Activated B cell treated with CpG ODN at 0.5 μM for 24 hours (primary cell): ENCODE measurements at regions not wholly inside any gene's neighbourhood (a gene's known extent, or its start where the extent isn't known, plus 50 kb on each side); places are given as distances from the start of the nearest gene placed in this dataset.

ENCODE experiments used
- ATAC-seq: fragments of 200-7000 bp; cut with Tn5 transposase; one replicate; pipeline ENCODE4 v1.10.0; 2021; ENCODE audit warnings: low read depth, mild to moderate bottlenecking, moderate library complexity
- CTCF ChIA-PET: fragments of 350-600 bp; sonication (Branson Sonifier 250); formaldehyde crosslinking; loops from one replicate; lab custom pipeline; 2021; ENCODE audit warnings: antibody characterized with exemption; lab: Charles Lee
- POLR2A ChIA-PET: fragments of 350-600 bp; sonication (Branson Sonifier 250); formaldehyde crosslinking; loops from one replicate; lab custom pipeline; 2021; ENCODE audit warnings: antibody characterized with exemption; lab: Charles Lee
- DNase-seq: peaks from one replicate; pipeline ENCODE4 v3.0.0; 2022
- H3K27ac Mint-ChIP-seq: one replicate; pipeline ENCODE4 v1.8.0; 2020; ENCODE audit warnings: mixed read lengths
- H3K27me3 Mint-ChIP-seq: one replicate; pipeline ENCODE4 v1.8.0; 2021; ENCODE audit warnings: mixed read lengths
- H3K36me3 Mint-ChIP-seq: one replicate; pipeline ENCODE4 v1.8.0; 2021; ENCODE audit warnings: low read depth, mixed read lengths
- H3K4me1 Mint-ChIP-seq: one replicate; pipeline ENCODE4 v1.8.0; 2021; ENCODE audit warnings: mixed read lengths
- H3K4me3 Mint-ChIP-seq: one replicate; pipeline ENCODE4 v1.8.0; 2020; ENCODE audit warnings: mild to moderate bottlenecking, mixed read lengths
- H3K9me3 Mint-ChIP-seq: one replicate; pipeline ENCODE4 v1.8.0; 2020; ENCODE audit warnings: mixed read lengths
- intact Hi-C: fragments of 100-400 bp; cut with micrococcal nuclease; formaldehyde crosslinking; loops from one replicate; pipeline ENCODE4 v1.15.1; 2024
- TF ChIP-seq, protein P1 (sequence below): fragments of 200-600 bp; IDR thresholded peaks from one replicate; pipeline ENCODE4 v1.8.0; 2022; ENCODE audit warnings: antibody characterized with exemption, mild to moderate bottlenecking

DNA sequence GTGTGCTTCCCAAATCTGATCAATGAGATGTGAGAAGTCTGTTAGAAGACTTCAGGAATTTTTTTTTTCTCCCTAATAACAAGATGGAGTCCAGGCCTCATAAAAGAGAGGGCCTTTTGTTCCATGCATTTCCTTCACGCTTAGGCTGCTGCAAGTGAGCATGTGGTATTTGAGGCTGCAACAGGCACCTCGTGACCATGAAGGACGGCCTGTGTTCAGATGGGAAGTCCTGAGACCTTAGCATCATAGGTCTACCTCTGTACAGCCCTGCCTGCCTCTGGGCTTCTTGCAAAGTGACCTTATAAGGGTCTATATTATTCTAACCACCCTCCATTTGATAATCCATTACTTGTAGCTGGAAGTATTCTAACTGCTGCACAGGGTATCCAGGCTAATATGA, 86.6 kb downstream of the BOD1 start:
- ATAC-seq (no peak), DNase-seq (no peak)
- Mint-ChIP-seq H3K4me1 (no peaks in the 10 kb centered on the region), H3K9me3 (no peaks in the 10 kb centered on the region), H3K36me3 (no peaks in the 10 kb centered on the region), H3K27me3 (peaks cover 13% of the 10 kb centered on the region), H3K4me3 (no peak overlapping the region), H3K27ac (no peak overlapping the region)
- ChIA-PET CTCF (no interaction called here), POLR2A (no interaction called here)
- intact Hi-C loops: no loop called here
- TF ChIP-seq, protein P1, sequence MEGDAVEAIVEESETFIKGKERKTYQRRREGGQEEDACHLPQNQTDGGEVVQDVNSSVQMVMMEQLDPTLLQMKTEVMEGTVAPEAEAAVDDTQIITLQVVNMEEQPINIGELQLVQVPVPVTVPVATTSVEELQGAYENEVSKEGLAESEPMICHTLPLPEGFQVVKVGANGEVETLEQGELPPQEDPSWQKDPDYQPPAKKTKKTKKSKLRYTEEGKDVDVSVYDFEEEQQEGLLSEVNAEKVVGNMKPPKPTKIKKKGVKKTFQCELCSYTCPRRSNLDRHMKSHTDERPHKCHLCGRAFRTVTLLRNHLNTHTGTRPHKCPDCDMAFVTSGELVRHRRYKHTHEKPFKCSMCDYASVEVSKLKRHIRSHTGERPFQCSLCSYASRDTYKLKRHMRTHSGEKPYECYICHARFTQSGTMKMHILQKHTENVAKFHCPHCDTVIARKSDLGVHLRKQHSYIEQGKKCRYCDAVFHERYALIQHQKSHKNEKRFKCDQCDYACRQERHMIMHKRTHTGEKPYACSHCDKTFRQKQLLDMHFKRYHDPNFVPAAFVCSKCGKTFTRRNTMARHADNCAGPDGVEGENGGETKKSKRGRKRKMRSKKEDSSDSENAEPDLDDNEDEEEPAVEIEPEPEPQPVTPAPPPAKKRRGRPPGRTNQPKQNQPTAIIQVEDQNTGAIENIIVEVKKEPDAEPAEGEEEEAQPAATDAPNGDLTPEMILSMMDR: no peak

DNA sequence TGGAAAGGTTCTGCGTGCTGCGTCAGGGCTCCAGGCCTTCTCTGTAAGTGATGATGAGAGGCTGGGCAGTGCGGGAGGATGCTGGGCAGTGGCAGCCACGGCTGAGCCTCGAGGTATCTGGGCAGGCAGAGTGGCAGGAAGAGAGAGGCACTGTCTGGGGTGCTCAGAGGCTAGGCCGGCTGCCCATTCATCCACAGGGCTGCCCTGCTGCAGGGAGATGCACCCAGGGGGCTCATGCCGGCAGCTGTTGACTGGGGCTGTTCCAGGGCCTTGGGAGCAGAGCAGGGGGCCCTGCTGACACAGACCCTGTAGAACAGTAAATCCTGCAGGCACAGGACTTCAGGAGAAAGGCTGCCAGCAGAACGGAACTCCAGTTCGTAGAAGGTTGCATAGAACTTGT, 88.8 kb downstream of the BOD1 start:
- CTCF ChIA-PET: no interaction called here
- peaks cover 11% of the 10 kb centered on the region for H3K27me3 Mint-ChIP-seq

DNA sequence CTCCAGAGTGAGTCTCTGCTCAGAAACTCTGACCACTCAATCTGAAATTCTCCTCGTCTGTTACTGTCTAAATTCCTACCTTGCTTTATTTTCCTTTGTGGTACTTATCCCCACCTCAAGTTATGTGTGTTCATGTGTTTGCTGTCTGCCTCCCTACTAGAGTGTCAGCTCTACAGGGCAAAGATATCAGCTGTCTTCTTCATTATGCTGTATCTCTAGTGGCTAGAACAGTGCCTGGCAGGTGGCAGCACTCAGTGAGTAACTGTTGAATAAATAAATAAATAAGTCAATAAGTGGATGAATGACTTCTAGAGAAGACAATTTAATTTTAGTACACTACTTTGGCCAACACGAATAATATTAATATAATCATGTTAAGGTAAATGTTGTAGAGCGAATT, 92.3 kb downstream of the BOD1 start:
- H3K9me3 Mint-ChIP-seq: peaks cover 8% of the 10 kb centered on the region
- ChIA-PET CTCF (no interaction called here), POLR2A (no interaction called here)
- no peaks in the 10 kb centered on the region for H3K36me3 Mint-ChIP-seq
- intact Hi-C loops: no loop called here
- peaks cover 17% of the 10 kb centered on the region for H3K27me3 Mint-ChIP-seq
- no peak for DNase-seq
- H3K4me3 Mint-ChIP-seq: no peak overlapping the region
- H3K4me1 Mint-ChIP-seq: no peaks in the 10 kb centered on the region
- TF ChIP-seq, protein P1: no peak
- no peak overlapping the region for H3K27ac Mint-ChIP-seq
- no peak for ATAC-seq

More for the DNA sequence above, 88.8 kb downstream of the BOD1 start:
- H3K36me3 Mint-ChIP-seq: no peaks in the 10 kb centered on the region
- H3K4me3 Mint-ChIP-seq: no peak overlapping the region
- TF ChIP-seq, protein P1: no peak
- H3K4me1 Mint-ChIP-seq: no peaks in the 10 kb centered on the region
- H3K27ac Mint-ChIP-seq: no peak overlapping the region
- intact Hi-C loops: no loop called here
- DNase-seq (no peak), ATAC-seq (no peak)
- POLR2A ChIA-PET: no interaction called here
- H3K9me3 Mint-ChIP-seq: no peaks in the 10 kb centered on the region

DNA sequence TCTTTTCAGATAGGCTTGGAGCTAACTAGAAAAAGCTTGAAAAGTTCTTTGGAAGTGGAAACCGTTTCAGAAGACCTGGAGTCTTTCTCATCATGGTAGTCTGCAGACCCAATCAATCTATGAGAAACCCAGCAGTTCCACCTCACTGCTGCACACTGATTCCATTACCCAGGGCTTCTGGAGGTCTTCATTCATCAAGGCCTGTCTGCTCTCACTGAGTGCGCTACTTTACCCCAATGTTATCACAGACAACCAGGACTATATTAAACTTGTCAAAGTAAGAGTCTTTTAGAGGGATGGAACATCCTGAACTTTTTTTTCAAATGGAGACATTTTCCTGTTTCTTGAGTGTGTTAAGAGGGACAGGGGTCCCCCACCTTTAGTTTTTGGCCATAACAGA, 93.1 kb downstream of the BOD1 start:
- ATAC-seq: no peak
- H3K4me3 Mint-ChIP-seq: no peak overlapping the region
- H3K36me3 Mint-ChIP-seq: no peaks in the 10 kb centered on the region
- no peak for DNase-seq
- H3K9me3 Mint-ChIP-seq: peaks cover 9% of the 10 kb centered on the region
- H3K27me3 Mint-ChIP-seq: peaks cover 18% of the 10 kb centered on the region
- no peaks in the 10 kb centered on the region for H3K4me1 Mint-ChIP-seq
- TF ChIP-seq, protein P1: no peak
- intact Hi-C loops: no loop called here
- ChIA-PET CTCF (no interaction called here), POLR2A (no interaction called here)
- no peak overlapping the region for H3K27ac Mint-ChIP-seq

DNA sequence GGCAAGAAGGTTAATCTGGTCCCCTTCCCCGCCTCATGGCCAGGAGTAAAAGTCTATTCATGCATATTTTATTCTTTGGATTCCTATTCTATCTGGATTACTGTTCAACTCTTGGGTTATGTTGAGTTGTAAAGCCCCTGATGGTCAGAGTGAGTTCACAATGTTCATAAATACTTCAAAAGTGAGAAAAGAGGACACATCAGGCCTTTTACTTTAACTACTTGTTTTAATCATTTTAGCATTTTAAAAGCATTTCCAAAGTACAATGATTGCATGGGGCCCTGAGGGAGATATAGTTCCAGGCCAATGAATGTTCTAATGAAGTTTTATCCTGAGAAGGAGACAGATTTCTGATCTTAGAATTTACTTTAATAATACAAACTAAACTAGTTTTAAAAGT, 93.9 kb downstream of the BOD1 start:
- H3K27ac Mint-ChIP-seq: no peak overlapping the region
- H3K27me3 Mint-ChIP-seq: peaks cover 21% of the 10 kb centered on the region
- DNase-seq (no peak), ATAC-seq (no peak)
- TF ChIP-seq, protein P1: no peak
- intact Hi-C loops: no loop called here
- POLR2A ChIA-PET: no interaction called here
- no peaks in the 10 kb centered on the region for H3K4me1 Mint-ChIP-seq
- H3K4me3 Mint-ChIP-seq: no peak overlapping the region
- peaks cover 9% of the 10 kb centered on the region for H3K9me3 Mint-ChIP-seq
- no peaks in the 10 kb centered on the region for H3K36me3 Mint-ChIP-seq
- CTCF ChIA-PET: no interaction called here
